Astrocyte of the cerebellum (primary cell): ENCODE measurements at regions not wholly inside any gene's neighbourhood (a gene's known extent, or its start where the extent isn't known, plus 50 kb on each side); places are given as distances from the start of the nearest gene placed in this dataset.

Source experiments
- DNase-seq: peaks from one replicate; pipeline ENCODE4 v3.0.0-alpha.2; 2011; ENCODE audit warnings: low read depth
- H3K4me3 ChIP-seq: 2 replicates; pipeline ENCODE4 v1.5.1; 2011; ENCODE audit warnings: mild to moderate bottlenecking, low read depth, low read length, moderate library complexity
- CTCF ChIP-seq: IDR thresholded peaks from 2 replicates; pipeline ENCODE4 v1.5.1; 2012; ENCODE audit warnings: low read length, low read depth, moderate library complexity, mild to moderate bottlenecking; ENCODE audit errors: missing control alignments
- in situ Hi-C: cut with HindIII; loops from 2 replicates; pipeline ENCODE4 v1.10.0; 2017; ENCODE audit warnings: low sequenced_read_pairs

- TF ChIP-seq CTCF: no peak
- no peak for DNase-seq
- in situ Hi-C loops: no loop called here
Measured at GRCh38 chr18:59777636-59778035, 80.4 kb upstream of the CCBE1 start.

GRCh38 chr18:59769129-59769865 is 72.1 kb upstream of the CCBE1 start:
- H3K4me3 ChIP-seq: no peak overlapping the region
- TF ChIP-seq CTCF: no peak

More at GRCh38 chr18:59777636-59778035, 80.4 kb upstream of the CCBE1 start:
- H3K4me3 ChIP-seq: no peak overlapping the region

GRCh38 chr18:59768409-59768808 is 71.2 kb upstream of the CCBE1 start:
- in situ Hi-C loops: no loop called here
- H3K4me3 ChIP-seq: no peak overlapping the region
- TF ChIP-seq CTCF: no peak
- DNase-seq: no peak

More at GRCh38 chr18:59769129-59769865, 72.1 kb upstream of the CCBE1 start:
- in situ Hi-C loops: no loop called here
- DNase-seq: peak; percentile 51

GRCh38 chr18:59767732-59768131 is 70.5 kb upstream of the CCBE1 start:
- no peak overlapping the region for H3K4me3 ChIP-seq
- in situ Hi-C loops: no loop called here
- no peak for DNase-seq
- TF ChIP-seq CTCF: no peak

- TF ChIP-seq CTCF: no peak
- in situ Hi-C loops: no loop called here
Measured at GRCh38 chr18:59765343-59765742, 68.1 kb upstream of the CCBE1 start.

GRCh38 chr18:59764281-59764680 is 67.1 kb upstream of the CCBE1 start:
- in situ Hi-C loops: no loop called here
- no peak for DNase-seq
- no peak for TF ChIP-seq CTCF
- H3K4me3 ChIP-seq: no peak overlapping the region

More at GRCh38 chr18:59765343-59765742, 68.1 kb upstream of the CCBE1 start:
- no peak overlapping the region for H3K4me3 ChIP-seq
- no peak for DNase-seq
